Neural progenitor cell (in vitro differentiated cells): ENCODE measurements at regions not wholly inside any gene's neighbourhood (a gene's known extent, or its start where the extent isn't known, plus 50 kb on each side); places are given as distances from the start of the nearest gene placed in this dataset.

Source experiments
- DNase-seq: peaks from one replicate; pipeline ENCODE4 v3.0.0-alpha.2; 2016; ENCODE audit warnings: low spot score
- H2AFZ ChIP-seq: fragments of 200-600 bp; sonication (generic); replicated peaks from 2 replicates; pipeline ENCODE4 v1.6.1; 2016; ENCODE audit warnings: antibody characterized with exemption
- H3F3A ChIP-seq: fragments of 200-600 bp; sonication (generic); 2 replicates; pipeline ENCODE4 v1.6.1; 2016; ENCODE audit warnings: antibody characterized with exemption, low read depth
- H3K27ac ChIP-seq: fragments of 200-600 bp; sonication (generic); 2 replicates; pipeline ENCODE4 v1.5.1; 2016; ENCODE audit warnings: mild to moderate bottlenecking
- H3K27me3 ChIP-seq: fragments of 200-600 bp; sonication (generic); 2 replicates; pipeline ENCODE4 v1.6.1; 2016; ENCODE audit warnings: mild to moderate bottlenecking, moderate library complexity
- H3K36me3 ChIP-seq: fragments of 200-600 bp; sonication (generic); 2 replicates; pipeline ENCODE4 v1.5.1; 2016
- H3K4me1 ChIP-seq: fragments of 200-600 bp; sonication (generic); 2 replicates; pipeline ENCODE4 v1.6.1; 2016; ENCODE audit warnings: mixed run types
- H3K4me2 ChIP-seq: fragments of 200-600 bp; sonication (generic); 2 replicates; pipeline ENCODE4 v1.6.1; 2016
- H3K4me3 ChIP-seq: fragments of 200-600 bp; sonication (generic); 2 replicates; pipeline ENCODE4 v1.5.1; 2016
- H3K79me2 ChIP-seq: fragments of 200-600 bp; sonication (generic); 2 replicates; pipeline ENCODE4 v1.6.1; 2016; ENCODE audit warnings: low read depth
- H3K9ac ChIP-seq: fragments of 200-600 bp; sonication (generic); 2 replicates; pipeline ENCODE4 v1.6.1; 2016
- H3K9me3 ChIP-seq: fragments of 200-600 bp; sonication (generic); 2 replicates; pipeline ENCODE4 v1.5.1; 2016; ENCODE audit warnings: low read depth
- H4K20me1 ChIP-seq: fragments of 200-600 bp; sonication (generic); 2 replicates; pipeline ENCODE4 v1.6.1; 2016; ENCODE audit warnings: low read depth
- H3K27ac Mint-ChIP-seq: 3 replicates; pipeline ENCODE4 v1.8.0; 2021; ENCODE audit warnings: mixed read lengths
- H3K27me3 Mint-ChIP-seq: 2 replicates; pipeline ENCODE4 v1.8.0; 2022; ENCODE audit warnings: low read depth, mild to moderate bottlenecking, inconsistent platforms, moderate library complexity, mixed read lengths; ENCODE audit not compliant: insufficient read depth
- H3K36me3 Mint-ChIP-seq: 3 replicates; pipeline ENCODE4 v1.8.0; 2021; ENCODE audit warnings: mixed read lengths
- H3K4me1 Mint-ChIP-seq: 3 replicates; pipeline ENCODE4 v1.8.0; 2021; ENCODE audit warnings: mixed read lengths
- H3K4me3 Mint-ChIP-seq: 3 replicates; pipeline ENCODE4 v1.8.0; 2021; ENCODE audit warnings: mild to moderate bottlenecking, moderate library complexity, mixed read lengths
- H3K9me3 Mint-ChIP-seq: 3 replicates; pipeline ENCODE4 v1.8.0; 2020; ENCODE audit warnings: mixed read lengths
- EZH2 ChIP-seq: fragments of 200-600 bp; sonication (generic); IDR thresholded peaks from 2 replicates; pipeline ENCODE4 v1.6.1; 2017; ENCODE audit warnings: antibody characterized with exemption, mild to moderate bottlenecking, moderate library complexity
- EZH2phosphoT487 ChIP-seq: fragments of 200-600 bp; sonication (generic); IDR thresholded peaks from 2 replicates; pipeline ENCODE4 v1.6.1; 2017; ENCODE audit warnings: antibody characterized with exemption
- TF ChIP-seq, protein P1 (sequence below): fragments of 200-600 bp; sonication (generic); IDR thresholded peaks from 2 replicates; pipeline ENCODE4 v1.5.1; 2017; ENCODE audit warnings: antibody characterized with exemption, mild to moderate bottlenecking

DNA sequence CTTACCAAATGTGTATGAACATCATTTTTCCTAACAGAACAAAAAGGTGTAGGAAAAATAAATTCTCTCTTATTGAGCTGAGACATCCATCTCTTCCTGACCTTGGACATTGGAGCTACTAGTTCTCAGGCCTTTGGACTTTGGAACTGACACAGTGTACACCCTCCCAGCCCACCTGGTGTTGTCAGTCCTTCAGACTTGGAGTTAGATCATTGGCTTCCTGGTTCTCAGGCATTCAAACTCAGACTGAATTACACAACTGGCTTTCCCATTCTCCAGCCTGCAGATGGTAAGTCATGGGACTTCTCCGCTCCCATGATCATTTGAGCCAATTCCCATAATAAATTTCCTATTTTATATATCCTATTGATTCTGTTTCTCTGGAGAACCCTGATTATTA is 84.8 kb upstream of the EDNRA start:
- H3K4me1 Mint-ChIP-seq: no peaks in the 10 kb centered on the region
- Histone ChIP-seq H3K9ac (no peak overlapping the region), H3K4me1 (no peaks in the 10 kb centered on the region), H3K27ac (no peak overlapping the region), H3K9me3 (no peaks in the 10 kb centered on the region), H3F3A (no peaks in the 10 kb centered on the region), H3K4me2 (no peak overlapping the region), H3K4me3 (no peak overlapping the region), H4K20me1 (no peaks in the 10 kb centered on the region), H3K79me2 (no peaks in the 10 kb centered on the region), H3K36me3 (no peaks in the 10 kb centered on the region), H2AFZ (no peak overlapping the region), H3K27me3 (no peaks in the 10 kb centered on the region)
- no peaks in the 10 kb centered on the region for H3K9me3 Mint-ChIP-seq
- TF ChIP-seq EZH2: no peak
- TF ChIP-seq EZH2phosphoT487: no peak
- TF ChIP-seq, protein P1, sequence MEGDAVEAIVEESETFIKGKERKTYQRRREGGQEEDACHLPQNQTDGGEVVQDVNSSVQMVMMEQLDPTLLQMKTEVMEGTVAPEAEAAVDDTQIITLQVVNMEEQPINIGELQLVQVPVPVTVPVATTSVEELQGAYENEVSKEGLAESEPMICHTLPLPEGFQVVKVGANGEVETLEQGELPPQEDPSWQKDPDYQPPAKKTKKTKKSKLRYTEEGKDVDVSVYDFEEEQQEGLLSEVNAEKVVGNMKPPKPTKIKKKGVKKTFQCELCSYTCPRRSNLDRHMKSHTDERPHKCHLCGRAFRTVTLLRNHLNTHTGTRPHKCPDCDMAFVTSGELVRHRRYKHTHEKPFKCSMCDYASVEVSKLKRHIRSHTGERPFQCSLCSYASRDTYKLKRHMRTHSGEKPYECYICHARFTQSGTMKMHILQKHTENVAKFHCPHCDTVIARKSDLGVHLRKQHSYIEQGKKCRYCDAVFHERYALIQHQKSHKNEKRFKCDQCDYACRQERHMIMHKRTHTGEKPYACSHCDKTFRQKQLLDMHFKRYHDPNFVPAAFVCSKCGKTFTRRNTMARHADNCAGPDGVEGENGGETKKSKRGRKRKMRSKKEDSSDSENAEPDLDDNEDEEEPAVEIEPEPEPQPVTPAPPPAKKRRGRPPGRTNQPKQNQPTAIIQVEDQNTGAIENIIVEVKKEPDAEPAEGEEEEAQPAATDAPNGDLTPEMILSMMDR: no peak
- H3K27ac Mint-ChIP-seq: no peak overlapping the region
- H3K4me3 Mint-ChIP-seq: no peak overlapping the region
- H3K36me3 Mint-ChIP-seq: no peaks in the 10 kb centered on the region
- no peaks in the 10 kb centered on the region for H3K27me3 Mint-ChIP-seq
- no peak for DNase-seq

DNA sequence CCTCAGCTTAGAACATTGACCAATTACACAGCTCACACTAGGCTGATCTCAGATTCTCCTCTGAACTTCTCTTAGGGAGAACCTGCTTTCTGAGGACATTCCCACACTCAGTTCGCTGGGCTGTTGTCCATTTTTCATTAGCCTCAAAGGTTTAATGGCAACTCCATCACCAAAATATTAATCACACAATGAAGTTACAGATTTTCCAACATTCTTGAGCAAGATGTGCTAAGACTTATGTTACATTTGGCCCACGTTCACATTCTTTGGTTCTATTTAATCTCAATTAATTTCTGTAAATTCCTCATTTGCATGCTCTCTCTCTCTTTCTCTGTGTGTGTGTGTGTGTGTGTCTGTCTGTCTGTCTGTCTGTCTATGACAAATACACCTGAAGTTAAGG is 82.3 kb upstream of the EDNRA start:
- DNase-seq: no peak
- H3K4me2 ChIP-seq: no peak overlapping the region
- Mint-ChIP-seq H3K27me3 (no peaks in the 10 kb centered on the region), H3K27ac (no peak overlapping the region), H3K4me1 (no peaks in the 10 kb centered on the region), H3K36me3 (no peaks in the 10 kb centered on the region), H3K4me3 (no peak overlapping the region), H3K9me3 (peaks cover 3% of the 10 kb centered on the region)
- TF ChIP-seq EZH2phosphoT487: no peak
- TF ChIP-seq, protein P1: no peak
- no peak for TF ChIP-seq EZH2
- no peaks in the 10 kb centered on the region for H3F3A ChIP-seq
- no peak overlapping the region for H3K27ac ChIP-seq
- H3K4me3 ChIP-seq: no peak overlapping the region
- no peaks in the 10 kb centered on the region for H3K9me3 ChIP-seq
- H3K27me3 ChIP-seq: no peaks in the 10 kb centered on the region
- H3K36me3 ChIP-seq: no peaks in the 10 kb centered on the region
- H3K9ac ChIP-seq: no peak overlapping the region
- H3K79me2 ChIP-seq: no peaks in the 10 kb centered on the region
- H3K4me1 ChIP-seq: no peaks in the 10 kb centered on the region
- no peak overlapping the region for H2AFZ ChIP-seq
- no peaks in the 10 kb centered on the region for H4K20me1 ChIP-seq

DNA sequence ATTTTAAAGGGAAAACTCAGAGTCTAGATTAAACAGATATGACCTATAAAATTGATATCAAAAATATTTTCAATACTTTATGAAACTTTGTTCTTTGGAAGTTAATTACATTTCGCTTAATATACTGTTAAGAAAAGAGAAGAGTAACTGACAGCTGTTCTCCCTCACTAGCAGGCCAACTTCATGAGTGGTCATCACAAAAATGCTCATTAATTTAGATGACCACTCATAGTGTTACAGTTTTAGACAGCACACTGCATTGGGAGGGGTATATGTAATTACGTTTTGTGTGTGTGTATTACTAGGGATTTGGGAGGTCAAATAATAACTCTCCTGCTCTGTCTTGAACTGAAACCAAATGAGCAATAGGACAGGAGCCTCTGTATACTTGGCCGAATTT is 80.2 kb upstream of the EDNRA start:
- no peaks in the 10 kb centered on the region for H3F3A ChIP-seq
- H4K20me1 ChIP-seq: no peaks in the 10 kb centered on the region
- Mint-ChIP-seq H3K9me3 (peaks cover 14% of the 10 kb centered on the region), H3K36me3 (no peaks in the 10 kb centered on the region), H3K27me3 (no peaks in the 10 kb centered on the region), H3K4me3 (no peak overlapping the region), H3K4me1 (no peaks in the 10 kb centered on the region), H3K27ac (no peak overlapping the region)
- no peaks in the 10 kb centered on the region for H3K79me2 ChIP-seq
- no peak overlapping the region for H3K4me3 ChIP-seq
- no peak overlapping the region for H2AFZ ChIP-seq
- H3K36me3 ChIP-seq: no peaks in the 10 kb centered on the region
- H3K27me3 ChIP-seq: no peaks in the 10 kb centered on the region
- no peak overlapping the region for H3K9ac ChIP-seq
- peaks cover 5% of the 10 kb centered on the region for H3K9me3 ChIP-seq
- H3K4me2 ChIP-seq: no peak overlapping the region
- TF ChIP-seq, protein P1: no peak
- TF ChIP-seq EZH2 (no peak), EZH2phosphoT487 (no peak)
- H3K4me1 ChIP-seq: no peaks in the 10 kb centered on the region
- no peak for DNase-seq
- H3K27ac ChIP-seq: no peak overlapping the region

DNA sequence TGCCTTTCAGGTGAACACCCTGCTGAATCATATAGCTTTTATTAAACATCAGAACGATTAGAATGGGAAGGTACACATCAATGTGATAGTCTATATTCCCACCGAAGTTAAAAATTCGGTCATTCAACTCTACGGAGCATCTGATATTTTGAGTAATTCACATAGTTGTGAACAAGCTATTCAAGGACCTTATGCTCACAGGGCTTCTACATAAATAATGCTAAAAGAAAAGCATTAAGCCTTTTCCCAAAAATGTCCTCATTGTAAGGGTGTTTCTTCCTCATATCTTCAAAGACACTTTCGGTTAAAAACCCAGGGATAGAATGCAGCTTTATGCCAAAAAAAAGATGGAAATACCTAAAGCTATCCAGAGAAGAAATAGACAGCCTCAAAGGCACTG is 79.7 kb upstream of the EDNRA start:
- no peak overlapping the region for H3K27ac ChIP-seq
- Mint-ChIP-seq H3K27me3 (no peaks in the 10 kb centered on the region), H3K36me3 (no peaks in the 10 kb centered on the region), H3K27ac (no peak overlapping the region), H3K9me3 (peaks cover 17% of the 10 kb centered on the region), H3K4me3 (no peak overlapping the region), H3K4me1 (no peaks in the 10 kb centered on the region)
- H3F3A ChIP-seq: no peaks in the 10 kb centered on the region
- no peak overlapping the region for H2AFZ ChIP-seq
- H3K36me3 ChIP-seq: no peaks in the 10 kb centered on the region
- H3K9ac ChIP-seq: no peak overlapping the region
- H3K79me2 ChIP-seq: no peaks in the 10 kb centered on the region
- no peaks in the 10 kb centered on the region for H3K4me1 ChIP-seq
- no peak overlapping the region for H3K4me2 ChIP-seq
- H3K9me3 ChIP-seq: peaks cover 5% of the 10 kb centered on the region
- TF ChIP-seq EZH2phosphoT487 (no peak), EZH2 (no peak)
- TF ChIP-seq, protein P1: no peak
- DNase-seq: no peak
- no peaks in the 10 kb centered on the region for H4K20me1 ChIP-seq
- no peak overlapping the region for H3K4me3 ChIP-seq
- H3K27me3 ChIP-seq: no peaks in the 10 kb centered on the region
